ENCODE measurements at regions not wholly inside any gene's neighbourhood (a gene's known extent, or its start where the extent isn't known, plus 50 kb on each side); places are given as distances from the start of the nearest gene placed in this dataset.

DNA sequence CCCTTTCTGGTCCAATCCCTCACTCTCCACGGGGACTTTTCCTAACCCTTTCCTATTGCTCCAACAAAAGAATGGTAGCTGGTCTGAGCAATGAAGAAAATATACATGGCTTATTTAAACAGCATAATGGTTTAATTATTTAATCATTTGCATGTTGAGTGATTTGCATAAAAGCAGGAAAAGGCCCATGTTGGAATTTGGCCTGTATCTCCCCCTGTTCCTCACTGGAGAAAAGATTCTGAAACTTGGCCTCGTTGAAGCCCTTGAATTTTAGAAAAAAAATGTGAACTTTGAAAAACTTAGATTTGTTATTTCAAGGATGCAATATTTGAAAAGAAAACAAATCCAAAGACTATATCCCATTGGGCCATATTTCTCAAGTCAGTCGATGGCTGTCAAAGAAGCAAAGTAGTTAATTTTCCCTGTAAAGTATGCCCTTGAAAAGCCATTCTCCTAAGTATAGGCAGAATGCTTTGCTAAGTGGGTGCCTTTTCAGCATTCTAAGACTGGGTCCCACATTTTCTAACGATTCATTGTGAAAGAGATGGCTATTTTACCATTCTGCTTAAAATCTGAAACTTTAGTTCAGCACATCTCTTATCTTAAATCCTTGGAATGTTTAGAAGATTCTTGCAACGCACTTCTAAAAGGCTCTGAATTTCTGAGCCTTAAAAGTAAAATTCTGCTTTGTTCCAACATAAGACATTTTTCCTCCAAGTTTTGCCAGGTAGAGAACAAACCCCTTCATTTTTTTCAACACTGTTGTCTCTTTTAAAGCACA, 428.8 kb downstream of the ARHGEF28 start:
- Histone ChIP-seq H3K9ac (ENCODE audit: low read depth, low read length) (no peak overlapping the region), H4K20me1 (ENCODE audit: insufficient read depth, low read length) (no peaks in the 10 kb centered on the region), H2AFZ (ENCODE audit: low read depth, low read length) (no peak overlapping the region), H3K4me1 (ENCODE audit: insufficient read depth, low read length) (no peaks in the 10 kb centered on the region), H3K27me3 (ENCODE audit: insufficient read depth, low read length, poor library complexity) (no peaks in the 10 kb centered on the region), H3K36me3 (ENCODE audit: insufficient read depth, low read length) (no peaks in the 10 kb centered on the region), H3K27ac (ENCODE audit: low read length) (no peak overlapping the region), H3K4me3 (ENCODE audit: low read depth in 1 of 2, low read length in 2 of 2) (no peak overlapping the region), H3K9me3 (ENCODE audit: insufficient read depth, low read length, severe bottlenecking) (no peaks in the 10 kb centered on the region), H3K4me2 (ENCODE audit: insufficient read depth, low read length) (no peak overlapping the region), H3K79me2 (ENCODE audit: insufficient read depth, low read length) (no peaks in the 10 kb centered on the region)
- TF ChIP-seq EZH2 (IDR thresholded peaks at IDR 0.05; ENCODE audit: borderline replicate concordance, low read depth, low read length, severe bottlenecking) (no peak), CTCF (IDR thresholded peaks at IDR 0.05; ENCODE audit: borderline replicate concordance, extremely low read depth, low read length, poor library complexity, severe bottlenecking) (no peak)
- no peak for ATAC-seq (ENCODE audit: insufficient read depth, low read depth)
- no peak for DNase-seq

DNA sequence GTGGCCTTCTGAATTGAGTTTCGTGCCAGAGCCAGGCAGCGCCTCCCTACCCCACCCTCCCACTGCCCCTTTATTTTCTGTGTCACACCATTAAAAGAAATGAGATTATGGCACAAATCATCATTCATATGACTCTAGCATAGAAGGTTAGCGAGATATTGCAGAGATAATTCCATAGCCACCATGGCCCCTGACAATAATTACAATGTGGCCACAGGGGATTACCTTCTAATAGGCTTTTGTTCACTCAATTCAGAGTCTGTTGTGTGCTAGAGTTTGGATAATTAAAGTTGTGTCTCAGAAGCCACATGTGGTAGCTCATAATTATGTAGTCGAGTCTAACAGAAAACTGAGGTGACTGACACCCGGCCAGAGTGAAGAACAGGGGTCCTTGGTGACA, 428.1 kb downstream of the ARHGEF28 start:
- Histone ChIP-seq H3K36me3 (ENCODE audit: insufficient read depth, low read length) (no peaks in the 10 kb centered on the region), H3K4me2 (ENCODE audit: insufficient read depth, low read length) (no peak overlapping the region), H3K27me3 (ENCODE audit: insufficient read depth, low read length, poor library complexity) (no peaks in the 10 kb centered on the region), H3K79me2 (ENCODE audit: insufficient read depth, low read length) (no peaks in the 10 kb centered on the region), H4K20me1 (ENCODE audit: insufficient read depth, low read length) (no peaks in the 10 kb centered on the region), H3K9ac (ENCODE audit: low read depth, low read length) (no peak overlapping the region), H2AFZ (ENCODE audit: low read depth, low read length) (no peak overlapping the region), H3K4me3 (ENCODE audit: low read depth in 1 of 2, low read length in 2 of 2) (no peak overlapping the region), H3K9me3 (ENCODE audit: insufficient read depth, low read length, severe bottlenecking) (no peaks in the 10 kb centered on the region), H3K27ac (ENCODE audit: low read length) (no peak overlapping the region), H3K4me1 (ENCODE audit: insufficient read depth, low read length) (no peaks in the 10 kb centered on the region)
- DNase-seq (no peak), ATAC-seq (ENCODE audit: insufficient read depth, low read depth) (no peak)
- TF ChIP-seq EZH2 (IDR thresholded peaks at IDR 0.05; ENCODE audit: borderline replicate concordance, low read depth, low read length, severe bottlenecking) (no peak), CTCF (IDR thresholded peaks at IDR 0.05; ENCODE audit: borderline replicate concordance, extremely low read depth, low read length, poor library complexity, severe bottlenecking) (no peak)

DNA sequence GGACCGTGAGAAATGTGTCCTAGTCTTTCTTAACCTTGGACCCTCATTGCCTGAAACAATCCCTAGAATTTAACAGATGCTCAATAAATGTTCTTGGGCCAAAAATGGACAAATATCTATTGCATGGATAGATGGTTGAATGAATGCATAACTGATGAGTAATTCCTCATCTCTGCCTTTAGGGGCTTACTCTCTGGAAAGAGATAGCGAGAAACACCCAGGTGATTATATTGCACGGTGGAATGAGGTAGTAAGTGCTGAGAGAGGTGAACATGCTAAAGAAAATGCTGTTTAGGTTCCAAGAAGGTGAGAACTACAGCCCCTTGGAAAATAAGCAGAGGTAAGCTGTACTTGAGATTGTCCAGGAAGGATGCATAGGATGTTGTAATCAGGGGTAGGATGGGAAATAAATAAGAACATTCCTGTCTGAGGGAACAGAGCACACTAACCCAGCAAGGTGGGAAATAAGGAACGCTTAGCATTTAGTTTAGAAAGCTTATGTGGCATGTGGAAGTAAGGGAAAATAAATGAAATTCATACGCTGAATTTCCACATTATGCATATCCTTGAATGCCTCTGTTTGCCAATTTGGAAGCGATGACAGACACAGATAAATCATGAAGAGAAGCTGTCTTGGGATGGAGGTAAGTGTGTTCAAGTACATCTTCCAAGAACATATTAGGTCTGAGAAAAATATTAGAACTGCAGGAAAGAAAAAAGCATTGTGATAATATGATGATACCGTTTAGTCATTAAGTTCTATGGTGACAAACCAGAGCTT, 426.6 kb downstream of the ARHGEF28 start:
- Histone ChIP-seq H3K4me3 (ENCODE audit: low read depth in 1 of 2, low read length in 2 of 2) (no peak overlapping the region), H3K9me3 (ENCODE audit: insufficient read depth, low read length, severe bottlenecking) (no peaks in the 10 kb centered on the region), H2AFZ (ENCODE audit: low read depth, low read length) (no peak overlapping the region), H3K9ac (ENCODE audit: low read depth, low read length) (no peak overlapping the region), H3K36me3 (ENCODE audit: insufficient read depth, low read length) (no peaks in the 10 kb centered on the region), H3K79me2 (ENCODE audit: insufficient read depth, low read length) (no peaks in the 10 kb centered on the region), H3K27me3 (ENCODE audit: insufficient read depth, low read length, poor library complexity) (no peaks in the 10 kb centered on the region), H4K20me1 (ENCODE audit: insufficient read depth, low read length) (no peaks in the 10 kb centered on the region), H3K4me2 (ENCODE audit: insufficient read depth, low read length) (no peak overlapping the region), H3K27ac (ENCODE audit: low read length) (no peak overlapping the region), H3K4me1 (ENCODE audit: insufficient read depth, low read length) (no peaks in the 10 kb centered on the region)
- TF ChIP-seq EZH2 (IDR thresholded peaks at IDR 0.05; ENCODE audit: borderline replicate concordance, low read depth, low read length, severe bottlenecking) (no peak), CTCF (IDR thresholded peaks at IDR 0.05; ENCODE audit: borderline replicate concordance, extremely low read depth, low read length, poor library complexity, severe bottlenecking) (no peak)
- DNase-seq (no peak), ATAC-seq (ENCODE audit: insufficient read depth, low read depth) (no peak)
